ENCODE measurements at regions not wholly inside any gene's neighbourhood (a gene's known extent, or its start where the extent isn't known, plus 50 kb on each side); places are given as distances from the start of the nearest gene placed in this dataset.

DNA sequence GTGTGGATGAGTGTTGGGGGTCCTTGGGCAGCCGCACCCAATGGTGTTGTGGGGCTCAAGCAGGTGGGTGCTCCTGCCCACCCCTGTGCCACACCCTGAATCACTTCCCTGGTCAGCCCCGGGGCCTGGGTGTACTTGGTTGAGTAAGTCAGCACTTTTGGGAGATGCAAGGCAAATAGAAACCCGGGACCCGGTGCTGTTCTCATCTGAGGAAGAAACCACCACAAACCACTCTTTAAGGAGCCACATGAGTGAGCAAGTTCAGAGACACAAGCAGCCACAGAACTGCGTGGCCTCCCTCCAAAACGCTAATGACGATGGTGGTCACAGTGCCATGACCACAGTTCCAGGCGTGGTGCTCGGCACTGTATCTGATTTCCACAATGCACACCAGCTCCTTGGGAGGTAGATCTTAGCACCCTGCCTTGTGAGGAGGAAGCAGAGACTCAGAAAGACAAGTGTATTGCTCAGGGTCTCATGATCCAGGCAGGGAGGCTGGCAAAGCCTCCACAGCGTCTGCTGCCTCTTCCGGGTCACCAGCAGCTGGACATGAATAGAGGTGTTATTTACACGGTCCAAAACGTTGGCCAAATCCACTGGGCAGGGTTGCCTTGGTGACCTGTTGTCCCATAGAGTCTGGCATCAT, 118.2 kb upstream of the ALDH1A3 start:
- Mint-ChIP-seq H3K9me3 (ENCODE audit: insufficient read depth) (no peaks in the 10 kb centered on the region), H3K27ac (no peak overlapping the region), H3K27me3 (peaks cover 34% of the 10 kb centered on the region), H3K4me3 (no peak overlapping the region), H3K4me1 (no peaks in the 10 kb centered on the region)
- Histone ChIP-seq H3K27me3 (replicated peaks in 1 of 4; ENCODE audit: control extremely low read depth in 1 of 4, control insufficient read depth in 3 of 4, insufficient read depth in 4 of 4, low read length in 3 of 4) (peaks cover 0 to 10% (median 6%) of the 10 kb centered on the region in 4 experiments), H4K20me1 (ENCODE audit: control insufficient read depth, insufficient read depth, low read length, poor library complexity, severe bottlenecking) (no peaks in the 10 kb centered on the region), H3K9me3 (ENCODE audit: control extremely low read depth in 1 of 3, control insufficient read depth in 2 of 3, insufficient read depth in 1 of 3, low read length in 2 of 3) (no peaks in the 10 kb centered on the region), H3K4me3 (ENCODE audit: control extremely low read depth in 1 of 5, extremely low read depth in 1 of 5, insufficient read depth in 1 of 5, low read depth in 2 of 5, low read length in 4 of 5) (no peak overlapping the region), H3K9ac (ENCODE audit: low read length) (no peak overlapping the region), H3K27ac (ENCODE audit: low read length in 2 of 2) (no peak overlapping the region), H3K79me2 (ENCODE audit: control insufficient read depth, insufficient read depth, low read length) (no peaks in the 10 kb centered on the region), H2AFZ (ENCODE audit: insufficient read depth, low read depth, low read length, poor library complexity, severe bottlenecking) (no peak overlapping the region), H3K4me2 (replicated peaks; ENCODE audit: low read depth, low read length, poor library complexity, severe bottlenecking) (no peak overlapping the region), H3K4me1 (ENCODE audit: control insufficient read depth in 2 of 2, insufficient read depth in 2 of 2, low read length in 2 of 2) (no peaks in the 10 kb centered on the region), H3K36me3 (replicated peaks in 1 of 2; ENCODE audit: control extremely low read depth in 1 of 2, control insufficient read depth in 1 of 2, extremely low read depth in 1 of 2, insufficient read depth in 2 of 2, low read length in 1 of 2) (no peaks in the 10 kb centered on the region)
- no peak for ATAC-seq (ENCODE audit: low read depth)
- TF ChIP-seq, protein P1, sequence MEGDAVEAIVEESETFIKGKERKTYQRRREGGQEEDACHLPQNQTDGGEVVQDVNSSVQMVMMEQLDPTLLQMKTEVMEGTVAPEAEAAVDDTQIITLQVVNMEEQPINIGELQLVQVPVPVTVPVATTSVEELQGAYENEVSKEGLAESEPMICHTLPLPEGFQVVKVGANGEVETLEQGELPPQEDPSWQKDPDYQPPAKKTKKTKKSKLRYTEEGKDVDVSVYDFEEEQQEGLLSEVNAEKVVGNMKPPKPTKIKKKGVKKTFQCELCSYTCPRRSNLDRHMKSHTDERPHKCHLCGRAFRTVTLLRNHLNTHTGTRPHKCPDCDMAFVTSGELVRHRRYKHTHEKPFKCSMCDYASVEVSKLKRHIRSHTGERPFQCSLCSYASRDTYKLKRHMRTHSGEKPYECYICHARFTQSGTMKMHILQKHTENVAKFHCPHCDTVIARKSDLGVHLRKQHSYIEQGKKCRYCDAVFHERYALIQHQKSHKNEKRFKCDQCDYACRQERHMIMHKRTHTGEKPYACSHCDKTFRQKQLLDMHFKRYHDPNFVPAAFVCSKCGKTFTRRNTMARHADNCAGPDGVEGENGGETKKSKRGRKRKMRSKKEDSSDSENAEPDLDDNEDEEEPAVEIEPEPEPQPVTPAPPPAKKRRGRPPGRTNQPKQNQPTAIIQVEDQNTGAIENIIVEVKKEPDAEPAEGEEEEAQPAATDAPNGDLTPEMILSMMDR (IDR thresholded peaks at IDR 0.05), result no peak
- no peak for TF ChIP-seq EZH2 (IDR thresholded peaks at IDR 0.05; ENCODE audit: borderline replicate concordance, insufficient read depth, low read depth, low read length, poor library complexity, severe bottlenecking)
- 76% methylated on average over 12 of the region's 13 CpGs for whole genome bisulfite sequencing (ENCODE audit: insufficient coverage)
- ChIA-PET CTCF (no interaction called here), POLR2A (no interaction called here)
- DNase-seq, result no peak
- intact Hi-C loops (cut with micrococcal nuclease), result no loop called here

DNA sequence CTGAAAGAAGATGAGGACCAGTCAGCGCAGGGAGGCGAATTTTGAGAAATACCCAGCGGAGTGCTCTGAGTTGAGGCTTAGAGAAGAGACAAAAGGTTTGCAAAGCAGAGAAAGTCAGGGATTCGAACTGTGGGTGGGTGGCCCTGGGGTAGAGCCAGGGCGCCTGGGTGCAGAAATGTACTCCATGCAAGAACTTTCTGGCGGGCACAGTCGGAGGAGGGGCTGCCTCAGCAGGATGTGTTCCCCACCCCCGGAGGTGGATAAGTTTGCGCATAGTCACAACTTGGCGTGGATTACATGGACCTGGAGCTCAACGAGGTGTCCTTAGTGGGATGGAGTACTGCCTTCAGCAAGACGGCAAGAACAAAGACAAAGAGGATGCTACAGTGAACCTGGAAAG, 117.3 kb upstream of the ALDH1A3 start:
- CTCF ChIA-PET, result no interaction called here

More for the DNA sequence above, 117.3 kb upstream of the ALDH1A3 start:
- POLR2A ChIA-PET, result no interaction called here
- H3K27ac Mint-ChIP-seq, result no peak overlapping the region
- Histone ChIP-seq H3K9me3 (ENCODE audit: control extremely low read depth in 1 of 3, control insufficient read depth in 2 of 3, insufficient read depth in 1 of 3, low read length in 2 of 3) (peaks cover 0 to under 1% (median 0%) of the 10 kb centered on the region in 3 donors), H3K27me3 (replicated peaks in 1 of 4; ENCODE audit: control extremely low read depth in 1 of 4, control insufficient read depth in 3 of 4, insufficient read depth in 4 of 4, low read length in 3 of 4) (peaks cover 0 to 10% (median 5%) of the 10 kb centered on the region in 4 experiments), H3K36me3 (replicated peaks in 1 of 2; ENCODE audit: control extremely low read depth in 1 of 2, control insufficient read depth in 1 of 2, extremely low read depth in 1 of 2, insufficient read depth in 2 of 2, low read length in 1 of 2) (no peaks in the 10 kb centered on the region), H4K20me1 (ENCODE audit: control insufficient read depth, insufficient read depth, low read length, poor library complexity, severe bottlenecking) (no peaks in the 10 kb centered on the region), H3K4me2 (replicated peaks; ENCODE audit: low read depth, low read length, poor library complexity, severe bottlenecking) (no peak overlapping the region), H2AFZ (ENCODE audit: insufficient read depth, low read depth, low read length, poor library complexity, severe bottlenecking) (no peak overlapping the region), H3K9ac (ENCODE audit: low read length) (no peak overlapping the region), H3K79me2 (ENCODE audit: control insufficient read depth, insufficient read depth, low read length) (no peaks in the 10 kb centered on the region), H3K4me3 (ENCODE audit: control extremely low read depth in 1 of 5, extremely low read depth in 1 of 5, insufficient read depth in 1 of 5, low read depth in 2 of 5, low read length in 4 of 5) (no peak overlapping the region), H3K27ac (ENCODE audit: low read length in 2 of 2) (no peak overlapping the region), H3K4me1 (ENCODE audit: control insufficient read depth in 2 of 2, insufficient read depth in 2 of 2, low read length in 2 of 2) (no peaks in the 10 kb centered on the region)
- TF ChIP-seq EZH2 (IDR thresholded peaks at IDR 0.05; ENCODE audit: borderline replicate concordance, insufficient read depth, low read depth, low read length, poor library complexity, severe bottlenecking), result no peak
- TF ChIP-seq, protein P1 (IDR thresholded peaks at IDR 0.05), result no peak
- no peak for ATAC-seq (ENCODE audit: low read depth)
- WGBS (ENCODE audit: insufficient coverage), result 81% methylated on average over 12 of the region's 12 CpGs
- intact Hi-C loops (cut with micrococcal nuclease), result no loop called here
- no peaks in the 10 kb centered on the region for H3K9me3 Mint-ChIP-seq (ENCODE audit: insufficient read depth)
- DNase-seq, result no peak
- H3K27me3 Mint-ChIP-seq, result peaks cover 34% of the 10 kb centered on the region
- no peak overlapping the region for H3K4me3 Mint-ChIP-seq
- H3K4me1 Mint-ChIP-seq, result no peaks in the 10 kb centered on the region
